HCT116 (cell line): ENCODE measurements at regions not wholly inside any gene's neighbourhood (a gene's known extent, or its start where the extent isn't known, plus 50 kb on each side); places are given as distances from the start of the nearest gene placed in this dataset.

Source experiments
- CEBPB ChIP-seq: IDR thresholded peaks from 2 replicates; pipeline ENCODE4 v1.6.1; 2012; ENCODE audit warnings: low read depth
- CTCF ChIP-seq, 3 experiments: fragments of 200-600 bp in 1 of 3; sonication (generic) in 1 of 3; IDR thresholded peaks in 2 of 3; conservative IDR thresholded peaks in 1 of 3; 2 replicates each; pipeline ENCODE4 v1.5.1; 2012 to 2017; ENCODE audit warnings: low read depth in 2 of 3, low read length in 2 of 3, antibody characterized with exemption in 1 of 3, borderline replicate concordance in 1 of 3, control low read depth in 1 of 3, mild to moderate bottlenecking in 1 of 3, mixed read lengths in 1 of 3, mixed run types in 1 of 3, moderate library complexity in 1 of 3; ENCODE audit not compliant: insufficient read depth in 1 of 3
- EGR1 ChIP-seq: IDR thresholded peaks from 2 replicates; pipeline ENCODE4 v1.6.1; 2012; ENCODE audit warnings: low read depth
- ELF1 ChIP-seq: IDR thresholded peaks from 2 replicates; pipeline ENCODE4 v1.6.1; 2012; ENCODE audit warnings: low read depth, borderline replicate concordance
- POLR2A ChIP-seq: IDR thresholded peaks from 2 replicates; pipeline ENCODE4 v1.7.0; 2011; ENCODE audit warnings: borderline replicate concordance; ENCODE audit not compliant: insufficient read depth, insufficient read length; ENCODE audit errors: extremely low read depth
- RAD21 ChIP-seq: IDR thresholded peaks from 2 replicates; pipeline ENCODE4 v1.6.1; 2012; ENCODE audit warnings: low read depth, mild to moderate bottlenecking
- REST ChIP-seq: IDR thresholded peaks from 2 replicates; pipeline ENCODE4 v1.6.1; 2012; ENCODE audit warnings: low read depth
- SRF ChIP-seq: IDR thresholded peaks from 2 replicates; pipeline ENCODE4 v1.6.1; 2012; ENCODE audit warnings: low read depth
- YY1 ChIP-seq: IDR thresholded peaks from 2 replicates; pipeline ENCODE4 v1.6.1; 2011; ENCODE audit warnings: low read length, low read depth, moderate library complexity, mild to moderate bottlenecking; ENCODE audit not compliant: insufficient replicate concordance; ENCODE audit errors: extremely low read depth

GRCh38 chr16:60478810-60479209 lies 1557.4 kb downstream of the CDH8 start:
- no peak for TF ChIP-seq CTCF (IDR thresholded peaks at IDR 0.05 in 2 of 3, conservative IDR thresholded peaks at IDR 0.05 in 1 of 3; ENCODE audit: borderline replicate concordance in 1 of 3, insufficient read depth in 1 of 3, low read depth in 2 of 3, low read length in 2 of 3)
- no peak for TF ChIP-seq CEBPB
- TF ChIP-seq SRF: no peak
- no peak for TF ChIP-seq EGR1
- no peak for TF ChIP-seq ELF1
- no peak for TF ChIP-seq POLR2A
- no peak for TF ChIP-seq REST
- no peak for TF ChIP-seq YY1
- no peak for TF ChIP-seq RAD21
